Caki2 (cell line): ENCODE measurements at regions not wholly inside any gene's neighbourhood (a gene's known extent, or its start where the extent isn't known, plus 50 kb on each side); places are given as distances from the start of the nearest gene placed in this dataset.

Experiments used
- DNase-seq: peaks from one replicate; pipeline ENCODE4 v3.0.0-alpha.2; 2015; ENCODE audit warnings: low read depth
- in situ Hi-C: cut with HindIII; loops from 2 replicates; pipeline ENCODE4 v1.10.0; 2016; ENCODE audit warnings: low sequenced_read_pairs, low pct_unique_long_range_greater_than_20kb, mixed read lengths

GRCh38 chr12:131603939-131604795 is 106.7 kb upstream of the SFSWAP start:
- in situ Hi-C loops, result no loop called here
- no peak for DNase-seq

GRCh38 chr12:131604859-131605258 is 106.0 kb upstream of the SFSWAP start:
- no peak for DNase-seq
- in situ Hi-C loops, result no loop called here

DNA sequence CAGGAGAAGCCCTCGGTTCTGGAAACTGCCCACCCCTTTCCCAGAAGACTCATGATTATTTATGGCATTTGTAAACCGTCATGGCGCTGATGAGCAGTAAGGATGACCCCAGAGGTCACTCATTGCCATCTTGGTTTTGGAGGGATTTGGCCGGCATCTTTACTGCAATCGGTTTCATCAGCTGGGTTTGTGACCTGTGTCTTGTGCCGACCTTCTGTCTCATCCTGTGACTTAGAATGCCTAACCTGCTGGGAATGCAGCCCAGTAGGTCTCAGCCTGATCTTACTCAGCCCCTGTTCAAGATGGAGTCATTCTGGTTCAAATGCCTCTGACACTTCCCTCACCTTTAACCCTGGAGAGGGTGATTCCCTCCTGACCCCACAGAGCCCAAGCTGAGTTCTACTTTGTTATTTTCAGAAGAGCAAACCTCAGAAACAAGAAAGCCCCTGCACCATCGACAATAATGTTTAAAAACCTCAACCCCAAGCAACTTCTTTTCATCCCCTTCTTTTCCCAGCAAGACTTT is 105.5 kb upstream of the SFSWAP start:
- in situ Hi-C loops, result no loop called here
- no peak for DNase-seq

DNA sequence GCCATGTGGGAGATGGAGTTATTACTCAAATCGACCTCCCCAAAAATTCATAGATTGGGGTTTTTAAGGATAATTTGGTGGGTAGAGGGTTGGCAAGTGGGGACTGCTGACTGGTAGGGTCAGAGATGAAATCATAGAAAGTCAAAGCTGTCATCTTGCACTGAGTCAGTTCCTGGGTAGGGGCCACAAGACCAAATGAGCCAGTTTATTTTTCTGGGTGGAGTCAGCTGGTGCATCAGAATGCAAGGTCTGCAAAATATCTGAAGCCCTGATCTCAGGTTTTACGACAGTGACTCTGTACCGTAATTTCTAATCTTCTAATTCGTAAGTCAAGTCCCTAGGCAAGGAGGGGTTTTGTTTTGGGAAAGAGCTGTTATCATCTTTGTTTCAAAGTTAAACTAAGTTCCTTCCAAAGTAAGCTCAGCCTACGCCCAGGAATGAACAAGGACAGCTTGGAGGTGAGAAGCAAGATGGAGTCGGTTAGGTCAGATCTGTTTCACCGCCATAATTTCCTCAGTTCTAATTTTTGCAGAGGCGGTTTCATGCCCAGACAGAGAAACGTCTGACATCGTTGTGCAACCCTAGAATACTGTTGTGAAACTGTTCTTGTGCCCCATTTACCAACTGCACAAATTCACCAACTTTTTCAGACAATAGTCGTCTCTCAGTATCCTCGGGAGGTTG is 104.5 kb upstream of the SFSWAP start:
- DNase-seq, result no peak
- in situ Hi-C loops, result no loop called here

- in situ Hi-C loops, result no loop called here
- no peak for DNase-seq
Observed at GRCh38 chr12:131607658-131608447, 103.0 kb upstream of the SFSWAP start.

DNA sequence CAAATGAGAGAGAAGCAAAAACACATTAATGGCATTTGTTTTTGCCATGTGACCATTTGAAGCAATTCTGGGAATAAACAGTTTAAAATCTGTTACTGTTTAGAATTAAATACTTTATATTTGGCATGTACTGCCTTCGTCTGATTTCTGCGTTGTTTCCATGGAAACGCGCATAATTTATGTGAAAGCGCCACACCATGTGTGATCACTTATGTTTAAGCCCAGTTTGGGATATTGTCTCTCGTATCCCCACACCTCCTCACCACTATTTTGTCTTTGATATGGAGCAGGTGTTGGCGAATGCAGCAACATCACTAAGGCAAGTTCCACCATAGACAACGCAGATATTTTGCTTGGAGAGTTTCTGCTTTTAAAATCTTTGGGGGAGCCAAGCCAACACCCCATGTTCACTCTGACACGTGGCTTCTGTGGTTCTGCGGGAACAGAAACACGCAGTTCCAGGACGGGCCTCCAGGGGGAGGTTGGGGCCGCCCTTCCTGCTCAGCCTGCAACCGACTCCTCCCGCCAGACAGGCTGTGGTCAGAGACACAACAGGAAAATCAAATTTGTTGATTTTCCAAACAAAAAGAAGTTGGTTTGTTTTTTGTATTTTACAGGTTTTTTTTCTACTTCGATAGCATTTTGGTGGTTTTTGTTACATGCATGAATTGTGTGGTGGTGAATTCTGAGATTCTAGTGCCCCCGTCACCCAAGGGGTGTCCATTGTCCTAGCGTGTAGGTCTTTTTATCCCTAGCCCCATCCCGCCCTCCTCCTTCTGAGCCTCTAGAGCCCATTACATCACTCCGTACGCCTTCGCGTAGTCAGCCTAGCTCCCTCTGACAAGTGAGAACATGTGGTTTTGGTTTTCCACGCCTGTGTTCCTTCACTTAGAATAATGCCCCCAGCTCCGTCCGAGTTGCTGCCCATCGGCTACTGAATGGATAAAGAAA is 101.9 kb upstream of the SFSWAP start:
- in situ Hi-C loops, result no loop called here
- DNase-seq, result peak; percentile 28

- in situ Hi-C loops, result no loop called here
Observed at GRCh38 chr12:131609762-131610161, 101.1 kb upstream of the SFSWAP start.

GRCh38 chr12:131610181-131610580 is 100.7 kb upstream of the SFSWAP start:
- in situ Hi-C loops, result no loop called here
- no peak for DNase-seq

More at GRCh38 chr12:131609762-131610161, 101.1 kb upstream of the SFSWAP start:
- no peak for DNase-seq

DNA sequence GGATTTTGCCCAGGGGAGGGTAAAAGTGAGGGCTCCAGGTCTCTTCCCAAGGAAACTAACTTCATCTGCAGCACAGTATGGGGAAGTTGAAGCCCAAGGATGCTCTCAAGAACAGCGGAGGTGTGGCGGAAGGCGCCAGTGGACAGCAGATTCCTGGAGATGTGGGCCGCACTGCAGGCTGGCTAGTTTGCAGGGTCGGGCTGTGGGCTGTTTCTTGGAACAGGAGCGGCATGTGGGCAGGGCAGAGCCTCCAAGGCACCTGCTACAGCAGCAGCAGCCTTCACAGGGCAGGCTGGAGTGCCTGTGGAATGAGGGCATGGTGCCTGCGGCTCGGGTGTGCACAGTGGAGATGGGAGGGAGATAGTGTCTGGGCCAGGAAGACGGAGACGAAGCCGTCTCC is 100.0 kb upstream of the SFSWAP start:
- no peak for DNase-seq
- in situ Hi-C loops, result no loop called here

GRCh38 chr12:131611416-131612091 is 99.3 kb upstream of the SFSWAP start:
- in situ Hi-C loops, result no loop called here
- no peak for DNase-seq

- in situ Hi-C loops, result no loop called here
- no peak for DNase-seq
Observed at GRCh38 chr12:131612092-131612755, 98.7 kb upstream of the SFSWAP start.

- in situ Hi-C loops, result no loop called here
Observed at GRCh38 chr12:131613186-131613585, 97.7 kb upstream of the SFSWAP start.

DNA sequence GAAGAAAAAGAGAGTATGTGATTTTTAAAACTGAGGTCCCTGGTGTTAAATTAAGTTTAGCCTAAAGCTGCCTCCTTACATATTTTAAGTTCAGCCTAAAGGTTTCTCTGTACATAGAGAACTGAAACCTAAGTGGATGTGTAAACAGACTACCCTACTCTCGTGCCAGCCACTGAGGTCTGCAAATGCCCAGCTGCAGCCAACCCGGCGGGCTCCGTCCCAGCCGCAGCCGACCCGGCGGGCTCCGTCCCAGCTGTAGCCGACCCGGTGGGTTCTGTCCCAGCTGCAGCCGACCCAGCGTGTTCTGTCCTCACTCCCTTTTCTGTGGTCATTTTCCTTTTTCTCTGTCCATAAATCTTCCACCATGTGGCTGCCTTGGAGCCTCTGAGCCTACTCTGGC is 97.2 kb upstream of the SFSWAP start:
- in situ Hi-C loops, result no loop called here

More at GRCh38 chr12:131613186-131613585, 97.7 kb upstream of the SFSWAP start:
- no peak for DNase-seq

GRCh38 chr12:131615326-131616042 is 95.4 kb upstream of the SFSWAP start:
- no peak for DNase-seq
- in situ Hi-C loops, result no loop called here

More for the DNA sequence above, 97.2 kb upstream of the SFSWAP start:
- no peak for DNase-seq

GRCh38 chr12:131616043-131616700 is 94.7 kb upstream of the SFSWAP start:
- DNase-seq, result no peak

GRCh38 chr12:131616738-131617137 is 94.2 kb upstream of the SFSWAP start:
- in situ Hi-C loops, result no loop called here

More at GRCh38 chr12:131616043-131616700, 94.7 kb upstream of the SFSWAP start:
- in situ Hi-C loops, result no loop called here

More at GRCh38 chr12:131616738-131617137, 94.2 kb upstream of the SFSWAP start:
- no peak for DNase-seq
